ENCODE measurements at regions not wholly inside any gene's neighbourhood (a gene's known extent, or its start where the extent isn't known, plus 50 kb on each side); places are given as distances from the start of the nearest gene placed in this dataset.

GRCh38 chr12:92506460-92506859 lies 196.3 kb upstream of the PLEKHG7 start:
- TF ChIP-seq CTCF (IDR thresholded peaks at IDR 0.05): no peak
- no peak for TF ChIP-seq POLR2A (IDR thresholded peaks at IDR 0.05)
- TF ChIP-seq POLR2AphosphoS5 (IDR thresholded peaks at IDR 0.05; ENCODE audit: insufficient read depth in 1 of 2, low read depth in 1 of 2): no peak
